ENCODE measurements at regions not wholly inside any gene's neighbourhood (a gene's known extent, or its start where the extent isn't known, plus 50 kb on each side); places are given as distances from the start of the nearest gene placed in this dataset.

DNA sequence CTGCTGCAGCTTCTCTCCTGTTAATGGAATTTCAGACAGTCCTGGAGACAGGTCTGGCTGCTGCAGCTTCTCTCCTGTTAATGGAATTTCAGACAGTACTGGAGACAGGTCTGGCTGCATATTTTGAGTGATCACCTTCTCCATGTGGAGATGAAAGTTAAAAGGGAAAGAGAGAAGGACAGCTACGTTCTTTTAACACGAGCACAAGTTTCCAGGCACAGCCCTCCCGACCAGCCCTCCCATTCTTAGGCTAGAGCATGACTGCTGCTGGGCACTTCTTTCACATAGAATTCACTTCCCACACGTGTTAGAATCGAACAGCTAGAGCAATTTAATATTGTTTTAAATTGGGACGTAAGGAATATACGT is 133.3 kb upstream of the DMRT1 start:
- no peaks in the 10 kb centered on the region for H3K27me3 ChIP-seq (replicated peaks; ENCODE audit: control insufficient read depth, insufficient read depth, low read length)
- no peaks in the 10 kb centered on the region for H3K36me3 ChIP-seq (ENCODE audit: control insufficient read depth, insufficient read depth, low read length)
- TF ChIP-seq, protein P1, sequence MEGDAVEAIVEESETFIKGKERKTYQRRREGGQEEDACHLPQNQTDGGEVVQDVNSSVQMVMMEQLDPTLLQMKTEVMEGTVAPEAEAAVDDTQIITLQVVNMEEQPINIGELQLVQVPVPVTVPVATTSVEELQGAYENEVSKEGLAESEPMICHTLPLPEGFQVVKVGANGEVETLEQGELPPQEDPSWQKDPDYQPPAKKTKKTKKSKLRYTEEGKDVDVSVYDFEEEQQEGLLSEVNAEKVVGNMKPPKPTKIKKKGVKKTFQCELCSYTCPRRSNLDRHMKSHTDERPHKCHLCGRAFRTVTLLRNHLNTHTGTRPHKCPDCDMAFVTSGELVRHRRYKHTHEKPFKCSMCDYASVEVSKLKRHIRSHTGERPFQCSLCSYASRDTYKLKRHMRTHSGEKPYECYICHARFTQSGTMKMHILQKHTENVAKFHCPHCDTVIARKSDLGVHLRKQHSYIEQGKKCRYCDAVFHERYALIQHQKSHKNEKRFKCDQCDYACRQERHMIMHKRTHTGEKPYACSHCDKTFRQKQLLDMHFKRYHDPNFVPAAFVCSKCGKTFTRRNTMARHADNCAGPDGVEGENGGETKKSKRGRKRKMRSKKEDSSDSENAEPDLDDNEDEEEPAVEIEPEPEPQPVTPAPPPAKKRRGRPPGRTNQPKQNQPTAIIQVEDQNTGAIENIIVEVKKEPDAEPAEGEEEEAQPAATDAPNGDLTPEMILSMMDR (IDR thresholded peaks at IDR 0.05; ENCODE audit: insufficient read depth, low read length, poor library complexity, severe bottlenecking) = no peak
- H3K4me3 ChIP-seq (replicated peaks; ENCODE audit: low read depth, low read length) = no peak overlapping the region
- no peak for DNase-seq (ENCODE audit: extremely low read depth, insufficient read length)

DNA sequence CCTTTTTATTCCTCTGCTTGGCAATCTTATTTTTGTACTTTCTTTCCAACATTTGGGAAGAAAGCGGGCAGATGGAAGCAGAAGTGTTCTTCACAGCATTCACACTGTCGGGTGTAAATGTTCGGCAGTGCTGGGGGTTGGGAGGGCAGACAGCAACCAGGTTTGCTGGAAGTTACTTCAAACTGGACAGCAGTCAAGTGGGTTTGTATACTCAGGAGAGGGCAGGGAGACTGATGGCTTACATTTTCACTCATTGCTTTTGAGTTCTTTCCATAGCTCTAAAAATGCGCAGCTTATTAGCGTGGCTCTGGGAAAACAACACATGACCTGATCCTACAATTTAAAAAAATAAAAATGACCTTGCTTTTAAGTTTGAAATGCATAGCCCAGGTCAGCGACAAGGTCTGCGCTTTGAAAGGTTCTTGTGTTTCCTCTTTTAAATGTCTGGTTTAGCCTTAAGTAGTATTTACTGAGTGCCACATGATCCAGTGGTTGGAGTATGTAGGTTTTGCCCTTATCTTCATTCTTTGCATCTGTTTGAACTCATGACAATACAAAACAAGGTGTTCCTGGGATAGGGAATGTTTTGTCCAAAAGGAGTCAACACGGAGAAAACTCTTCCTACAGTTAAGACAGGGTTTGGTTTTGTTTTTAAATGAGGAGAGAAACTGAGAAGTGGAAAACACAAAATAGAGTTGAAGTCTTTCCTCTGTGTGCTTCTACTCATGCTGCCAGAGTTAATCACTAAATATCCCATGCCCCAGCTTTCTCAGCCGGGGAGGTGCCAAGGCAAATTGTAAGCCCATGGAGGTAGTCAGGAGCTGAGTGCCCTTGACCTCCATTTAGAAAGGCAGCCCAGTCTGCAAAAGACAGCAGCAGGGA is 132.7 kb upstream of the DMRT1 start:
- TF ChIP-seq, protein P1 (IDR thresholded peaks at IDR 0.05; ENCODE audit: insufficient read depth, low read length, poor library complexity, severe bottlenecking) = no peak
- no peak for DNase-seq (ENCODE audit: extremely low read depth, insufficient read length)
- no peaks in the 10 kb centered on the region for H3K36me3 ChIP-seq (ENCODE audit: control insufficient read depth, insufficient read depth, low read length)
- no peak overlapping the region for H3K4me3 ChIP-seq (replicated peaks; ENCODE audit: low read depth, low read length)
- H3K27me3 ChIP-seq (replicated peaks; ENCODE audit: control insufficient read depth, insufficient read depth, low read length) = no peaks in the 10 kb centered on the region

DNA sequence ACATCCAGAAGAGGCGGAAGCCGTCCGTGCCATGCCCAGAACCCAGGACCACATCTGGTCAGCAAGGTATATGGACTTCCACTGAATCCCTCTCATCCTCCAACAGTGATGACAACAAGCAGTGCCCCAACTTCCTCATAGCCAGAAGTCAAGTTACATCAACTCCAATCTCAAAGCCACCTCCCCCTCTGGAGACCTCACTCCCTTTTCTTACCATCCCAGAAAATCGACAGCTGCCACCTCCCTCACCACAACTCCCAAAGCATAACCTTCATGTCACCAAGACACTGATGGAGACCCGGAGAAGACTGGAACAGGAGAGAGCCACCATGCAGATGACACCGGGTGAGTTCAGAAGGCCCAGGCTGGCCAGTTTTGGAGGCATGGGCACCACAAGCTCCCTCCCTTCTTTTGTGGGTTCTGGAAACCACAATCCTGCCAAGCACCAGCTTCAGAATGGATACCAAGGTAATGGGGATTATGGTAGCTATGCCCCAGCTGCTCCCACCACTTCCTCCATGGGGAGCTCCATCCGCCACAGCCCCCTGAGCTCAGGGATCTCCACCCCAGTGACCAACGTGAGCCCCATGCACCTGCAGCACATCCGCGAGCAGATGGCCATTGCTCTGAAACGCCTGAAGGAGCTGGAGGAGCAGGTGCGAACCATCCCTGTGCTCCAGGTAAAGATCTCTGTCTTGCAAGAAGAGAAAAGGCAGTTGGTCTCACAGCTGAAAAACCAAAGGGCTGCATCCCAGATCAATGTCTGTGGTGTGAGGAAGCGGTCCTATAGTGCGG is 130.3 kb upstream of the DMRT1 start:
- Histone ChIP-seq H3K27me3 (replicated peaks; ENCODE audit: control insufficient read depth, insufficient read depth, low read length) (no peaks in the 10 kb centered on the region), H3K36me3 (ENCODE audit: control insufficient read depth, insufficient read depth, low read length) (no peaks in the 10 kb centered on the region), H3K4me3 (replicated peaks; ENCODE audit: low read depth, low read length) (no peak overlapping the region)
- TF ChIP-seq, protein P1 (IDR thresholded peaks at IDR 0.05; ENCODE audit: insufficient read depth, low read length, poor library complexity, severe bottlenecking) = no peak
- DNase-seq (ENCODE audit: extremely low read depth, insufficient read length) = no peak

DNA sequence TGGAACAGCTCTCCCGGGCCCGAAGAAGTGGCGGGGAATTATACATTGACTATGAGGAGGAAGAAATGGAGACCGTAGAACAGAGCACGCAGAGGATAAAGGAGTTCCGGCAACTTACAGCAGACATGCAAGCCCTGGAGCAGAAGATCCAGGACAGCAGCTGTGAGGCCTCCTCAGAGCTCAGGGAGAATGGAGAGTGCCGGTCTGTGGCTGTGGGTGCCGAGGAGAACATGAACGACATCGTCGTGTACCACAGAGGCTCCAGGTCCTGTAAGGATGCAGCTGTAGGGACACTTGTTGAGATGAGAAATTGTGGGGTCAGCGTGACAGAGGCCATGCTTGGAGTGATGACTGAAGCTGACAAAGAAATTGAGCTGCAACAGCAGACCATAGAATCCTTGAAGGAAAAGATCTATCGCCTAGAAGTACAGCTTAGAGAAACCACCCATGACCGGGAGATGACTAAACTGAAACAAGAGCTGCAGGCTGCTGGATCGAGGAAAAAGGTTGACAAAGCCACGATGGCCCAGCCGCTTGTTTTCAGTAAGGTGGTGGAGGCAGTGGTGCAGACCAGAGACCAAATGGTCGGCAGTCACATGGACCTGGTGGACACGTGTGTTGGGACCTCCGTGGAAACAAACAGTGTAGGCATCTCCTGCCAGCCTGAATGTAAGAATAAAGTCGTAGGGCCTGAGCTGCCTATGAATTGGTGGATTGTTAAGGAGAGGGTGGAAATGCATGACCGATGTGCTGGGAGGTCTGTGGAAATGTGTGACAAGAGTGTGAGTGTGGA is 129.5 kb upstream of the DMRT1 start:
- TF ChIP-seq, protein P1 (IDR thresholded peaks at IDR 0.05; ENCODE audit: insufficient read depth, low read length, poor library complexity, severe bottlenecking) = no peak
- DNase-seq (ENCODE audit: extremely low read depth, insufficient read length) = no peak
- no peaks in the 10 kb centered on the region for H3K27me3 ChIP-seq (replicated peaks; ENCODE audit: control insufficient read depth, insufficient read depth, low read length)
- no peak overlapping the region for H3K4me3 ChIP-seq (replicated peaks; ENCODE audit: low read depth, low read length)
- H3K36me3 ChIP-seq (ENCODE audit: control insufficient read depth, insufficient read depth, low read length) = no peaks in the 10 kb centered on the region

DNA sequence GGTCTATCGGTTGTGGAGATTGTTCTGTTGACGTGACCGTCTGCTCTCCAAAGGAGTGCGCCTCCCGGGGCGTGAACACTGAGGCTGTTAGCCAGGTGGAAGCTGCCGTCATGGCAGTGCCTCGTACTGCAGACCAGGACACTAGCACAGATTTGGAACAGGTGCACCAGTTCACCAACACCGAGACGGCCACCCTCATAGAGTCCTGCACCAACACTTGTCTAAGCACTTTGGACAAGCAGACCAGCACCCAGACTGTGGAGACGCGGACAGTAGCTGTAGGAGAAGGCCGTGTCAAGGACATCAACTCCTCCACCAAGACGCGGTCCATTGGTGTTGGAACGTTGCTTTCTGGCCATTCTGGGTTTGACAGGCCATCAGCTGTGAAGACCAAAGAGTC is 128.9 kb upstream of the DMRT1 start:
- Histone ChIP-seq H3K27me3 (replicated peaks; ENCODE audit: control insufficient read depth, insufficient read depth, low read length) (no peaks in the 10 kb centered on the region), H3K4me3 (replicated peaks; ENCODE audit: low read depth, low read length) (no peak overlapping the region), H3K36me3 (ENCODE audit: control insufficient read depth, insufficient read depth, low read length) (no peaks in the 10 kb centered on the region)
- TF ChIP-seq, protein P1 (IDR thresholded peaks at IDR 0.05; ENCODE audit: insufficient read depth, low read length, poor library complexity, severe bottlenecking) = no peak
- DNase-seq (ENCODE audit: extremely low read depth, insufficient read length) = no peak
